ENCODE measurements at regions not wholly inside any gene's neighbourhood (a gene's known extent, or its start where the extent isn't known, plus 50 kb on each side); places are given as distances from the start of the nearest gene placed in this dataset.

DNA sequence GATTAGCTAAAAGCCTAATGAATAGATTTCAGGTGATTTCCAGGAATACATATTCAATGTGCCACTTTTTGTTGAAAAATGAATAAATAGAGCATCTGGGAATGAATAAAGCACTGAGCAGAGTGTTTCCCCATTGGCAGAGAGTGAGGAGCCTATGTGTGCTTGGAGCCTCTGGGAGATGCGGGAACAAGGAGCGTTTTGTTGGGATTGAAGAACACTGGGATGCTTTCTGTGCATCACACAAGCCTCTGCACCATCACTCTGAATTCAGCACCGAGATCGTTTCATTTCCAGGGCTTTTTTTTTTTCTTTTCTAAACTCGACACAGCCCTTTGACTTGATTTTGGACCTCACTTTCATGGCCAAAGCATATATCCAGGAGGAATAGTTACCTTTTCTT is 111.4 kb downstream of the BAMBI start:
- Histone ChIP-seq H3K4me2 (no peak overlapping the region), H3K27me3 (ENCODE audit: insufficient read depth) (no peaks in the 10 kb centered on the region), H3F3A (replicated peaks; ENCODE audit: low read depth) (no peaks in the 10 kb centered on the region), H2AFZ (no peak overlapping the region; the same call in 1 of the 2 replicates), H3K9me2 (ENCODE audit: insufficient read depth) (no peaks in the 10 kb centered on the region), H3K4me3 (no peak overlapping the region), H3K79me2 (replicated peaks; ENCODE audit: insufficient read depth) (no peaks in the 10 kb centered on the region), H4K20me1 (replicated peaks; ENCODE audit: insufficient read depth) (no peaks in the 10 kb centered on the region), H3K27ac (ENCODE audit: low read depth) (no peak overlapping the region), H3K4me1 (ENCODE audit: insufficient read depth) (peaks cover 9% of the 10 kb centered on the region), H3K36me3 (ENCODE audit: insufficient read depth) (no peaks in the 10 kb centered on the region)
- no peak for TF ChIP-seq JUNB (IDR thresholded peaks at IDR 0.05; ENCODE audit: unreplicated experiment)
- no peak for TF ChIP-seq EZH2 (IDR thresholded peaks at IDR 0.05; ENCODE audit: low read depth, unreplicated experiment)
- no peak for TF ChIP-seq POLR2AphosphoS5 (IDR thresholded peaks at IDR 0.05; ENCODE audit: low read depth)
- TF ChIP-seq, protein P1, sequence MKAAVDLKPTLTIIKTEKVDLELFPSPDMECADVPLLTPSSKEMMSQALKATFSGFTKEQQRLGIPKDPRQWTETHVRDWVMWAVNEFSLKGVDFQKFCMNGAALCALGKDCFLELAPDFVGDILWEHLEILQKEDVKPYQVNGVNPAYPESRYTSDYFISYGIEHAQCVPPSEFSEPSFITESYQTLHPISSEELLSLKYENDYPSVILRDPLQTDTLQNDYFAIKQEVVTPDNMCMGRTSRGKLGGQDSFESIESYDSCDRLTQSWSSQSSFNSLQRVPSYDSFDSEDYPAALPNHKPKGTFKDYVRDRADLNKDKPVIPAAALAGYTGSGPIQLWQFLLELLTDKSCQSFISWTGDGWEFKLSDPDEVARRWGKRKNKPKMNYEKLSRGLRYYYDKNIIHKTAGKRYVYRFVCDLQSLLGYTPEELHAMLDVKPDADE (IDR thresholded peaks at IDR 0.05) = no peak
- TF ChIP-seq, protein P2, sequence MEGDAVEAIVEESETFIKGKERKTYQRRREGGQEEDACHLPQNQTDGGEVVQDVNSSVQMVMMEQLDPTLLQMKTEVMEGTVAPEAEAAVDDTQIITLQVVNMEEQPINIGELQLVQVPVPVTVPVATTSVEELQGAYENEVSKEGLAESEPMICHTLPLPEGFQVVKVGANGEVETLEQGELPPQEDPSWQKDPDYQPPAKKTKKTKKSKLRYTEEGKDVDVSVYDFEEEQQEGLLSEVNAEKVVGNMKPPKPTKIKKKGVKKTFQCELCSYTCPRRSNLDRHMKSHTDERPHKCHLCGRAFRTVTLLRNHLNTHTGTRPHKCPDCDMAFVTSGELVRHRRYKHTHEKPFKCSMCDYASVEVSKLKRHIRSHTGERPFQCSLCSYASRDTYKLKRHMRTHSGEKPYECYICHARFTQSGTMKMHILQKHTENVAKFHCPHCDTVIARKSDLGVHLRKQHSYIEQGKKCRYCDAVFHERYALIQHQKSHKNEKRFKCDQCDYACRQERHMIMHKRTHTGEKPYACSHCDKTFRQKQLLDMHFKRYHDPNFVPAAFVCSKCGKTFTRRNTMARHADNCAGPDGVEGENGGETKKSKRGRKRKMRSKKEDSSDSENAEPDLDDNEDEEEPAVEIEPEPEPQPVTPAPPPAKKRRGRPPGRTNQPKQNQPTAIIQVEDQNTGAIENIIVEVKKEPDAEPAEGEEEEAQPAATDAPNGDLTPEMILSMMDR (conservative IDR thresholded peaks at IDR 0.05; ENCODE audit: low read depth in 2 of 2) = no peak
- TF ChIP-seq, protein P3, sequence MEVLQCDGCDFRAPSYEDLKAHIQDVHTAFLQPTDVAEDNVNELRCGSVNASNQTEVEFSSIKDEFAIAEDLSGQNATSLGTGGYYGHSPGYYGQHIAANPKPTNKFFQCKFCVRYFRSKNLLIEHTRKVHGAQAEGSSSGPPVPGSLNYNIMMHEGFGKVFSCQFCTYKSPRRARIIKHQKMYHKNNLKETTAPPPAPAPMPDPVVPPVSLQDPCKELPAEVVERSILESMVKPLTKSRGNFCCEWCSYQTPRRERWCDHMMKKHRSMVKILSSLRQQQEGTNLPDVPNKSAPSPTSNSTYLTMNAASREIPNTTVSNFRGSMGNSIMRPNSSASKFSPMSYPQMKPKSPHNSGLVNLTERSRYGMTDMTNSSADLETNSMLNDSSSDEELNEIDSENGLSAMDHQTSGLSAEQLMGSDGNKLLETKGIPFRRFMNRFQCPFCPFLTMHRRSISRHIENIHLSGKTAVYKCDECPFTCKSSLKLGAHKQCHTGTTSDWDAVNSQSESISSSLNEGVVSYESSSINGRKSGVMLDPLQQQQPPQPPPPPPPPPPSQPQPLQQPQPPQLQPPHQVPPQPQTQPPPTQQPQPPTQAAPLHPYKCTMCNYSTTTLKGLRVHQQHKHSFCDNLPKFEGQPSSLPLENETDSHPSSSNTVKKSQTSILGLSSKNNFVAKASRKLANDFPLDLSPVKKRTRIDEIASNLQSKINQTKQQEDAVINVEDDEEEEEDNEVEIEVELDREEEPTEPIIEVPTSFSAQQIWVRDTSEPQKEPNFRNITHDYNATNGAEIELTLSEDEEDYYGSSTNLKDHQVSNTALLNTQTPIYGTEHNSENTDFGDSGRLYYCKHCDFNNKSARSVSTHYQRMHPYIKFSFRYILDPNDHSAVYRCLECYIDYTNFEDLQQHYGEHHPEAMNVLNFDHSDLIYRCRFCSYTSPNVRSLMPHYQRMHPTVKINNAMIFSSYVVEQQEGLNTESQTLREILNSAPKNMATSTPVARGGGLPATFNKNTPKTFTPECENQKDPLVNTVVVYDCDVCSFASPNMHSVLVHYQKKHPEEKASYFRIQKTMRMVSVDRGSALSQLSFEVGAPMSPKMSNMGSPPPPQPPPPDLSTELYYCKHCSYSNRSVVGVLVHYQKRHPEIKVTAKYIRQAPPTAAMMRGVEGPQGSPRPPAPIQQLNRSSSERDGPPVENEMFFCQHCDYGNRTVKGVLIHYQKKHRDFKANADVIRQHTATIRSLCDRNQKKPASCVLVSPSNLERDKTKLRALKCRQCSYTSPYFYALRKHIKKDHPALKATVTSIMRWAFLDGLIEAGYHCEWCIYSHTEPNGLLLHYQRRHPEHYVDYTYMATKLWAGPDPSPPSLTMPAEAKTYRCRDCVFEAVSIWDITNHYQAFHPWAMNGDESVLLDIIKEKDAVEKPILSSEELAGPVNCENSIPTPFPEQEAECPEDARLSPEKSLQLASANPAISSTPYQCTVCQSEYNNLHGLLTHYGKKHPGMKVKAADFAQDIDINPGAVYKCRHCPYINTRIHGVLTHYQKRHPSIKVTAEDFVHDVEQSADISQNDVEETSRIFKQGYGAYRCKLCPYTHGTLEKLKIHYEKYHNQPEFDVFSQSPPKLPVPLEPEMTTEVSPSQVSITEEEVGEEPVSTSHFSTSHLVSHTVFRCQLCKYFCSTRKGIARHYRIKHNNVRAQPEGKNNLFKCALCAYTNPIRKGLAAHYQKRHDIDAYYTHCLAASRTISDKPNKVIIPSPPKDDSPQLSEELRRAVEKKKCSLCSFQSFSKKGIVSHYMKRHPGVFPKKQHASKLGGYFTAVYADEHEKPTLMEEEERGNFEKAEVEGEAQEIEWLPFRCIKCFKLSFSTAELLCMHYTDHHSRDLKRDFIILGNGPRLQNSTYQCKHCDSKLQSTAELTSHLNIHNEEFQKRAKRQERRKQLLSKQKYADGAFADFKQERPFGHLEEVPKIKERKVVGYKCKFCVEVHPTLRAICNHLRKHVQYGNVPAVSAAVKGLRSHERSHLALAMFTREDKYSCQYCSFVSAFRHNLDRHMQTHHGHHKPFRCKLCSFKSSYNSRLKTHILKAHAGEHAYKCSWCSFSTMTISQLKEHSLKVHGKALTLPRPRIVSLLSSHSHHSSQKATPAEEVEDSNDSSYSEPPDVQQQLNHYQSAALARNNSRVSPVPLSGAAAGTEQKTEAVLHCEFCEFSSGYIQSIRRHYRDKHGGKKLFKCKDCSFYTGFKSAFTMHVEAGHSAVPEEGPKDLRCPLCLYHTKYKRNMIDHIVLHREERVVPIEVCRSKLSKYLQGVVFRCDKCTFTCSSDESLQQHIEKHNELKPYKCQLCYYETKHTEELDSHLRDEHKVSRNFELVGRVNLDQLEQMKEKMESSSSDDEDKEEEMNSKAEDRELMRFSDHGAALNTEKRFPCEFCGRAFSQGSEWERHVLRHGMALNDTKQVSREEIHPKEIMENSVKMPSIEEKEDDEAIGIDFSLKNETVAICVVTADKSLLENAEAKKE (CRISPR knock-in tag; IDR thresholded peaks at IDR 0.05) = no peak
- no peak for TF ChIP-seq NANOG (IDR thresholded peaks at IDR 0.05; ENCODE audit: borderline replicate concordance)
- no peak for TF ChIP-seq STAT1 (IDR thresholded peaks at IDR 0.05; ENCODE audit: unreplicated experiment)
- peaks cover 9% of the 10 kb centered on the region for H3K27me3 Mint-ChIP-seq (ENCODE audit: insufficient read depth, low read depth, poor library complexity)
- peaks cover 16% of the 10 kb centered on the region; the same call in 2 of the 3 replicates for H3K4me1 Mint-ChIP-seq
- H3K27ac Mint-ChIP-seq = no peak overlapping the region
- H3K36me3 Mint-ChIP-seq (ENCODE audit: low read depth) = no peaks in the 10 kb centered on the region
- no peaks in the 10 kb centered on the region for H3K9me3 Mint-ChIP-seq
- no peak overlapping the region for H3K4me3 Mint-ChIP-seq
- DNase-seq (ENCODE audit: low spot score) (no peak), ATAC-seq (no peak)

Measured in GM23338 (cell line).